ENCODE measurements at regions not wholly inside any gene's neighbourhood (a gene's known extent, or its start where the extent isn't known, plus 50 kb on each side); places are given as distances from the start of the nearest gene placed in this dataset.

GRCh38 chr9:31188496-31188895 lies 1195.9 kb upstream of the ACO1 start:
- intact Hi-C loops (cut with micrococcal nuclease) = no loop called here
- H2AFZ ChIP-seq (ENCODE audit: low read depth, low read length) = no peak overlapping the region

More at GRCh38 chr9:31188496-31188895, 1195.9 kb upstream of the ACO1 start:
- H3K4me2 ChIP-seq (ENCODE audit: insufficient read depth, low read length) = no peak overlapping the region
- H3K9ac ChIP-seq (replicated peaks; ENCODE audit: extremely low read depth, insufficient read depth, low read length) = no peak overlapping the region
- no peaks in the 10 kb centered on the region for H3K27me3 ChIP-seq (ENCODE audit: control insufficient read depth in 2 of 2, insufficient read depth in 2 of 2, low read length in 2 of 2)
- CTCF ChIA-PET = no interaction called here
- DNase-seq (ENCODE audit: low read depth, low spot score) = no peak
- no peaks in the 10 kb centered on the region for H3K79me2 ChIP-seq (ENCODE audit: control insufficient read depth, insufficient read depth, low read length)
- H3K27ac ChIP-seq (ENCODE audit: insufficient read depth, low read depth, low read length) = no peak overlapping the region
- no peak overlapping the region for H3K4me3 ChIP-seq (replicated peaks in 1 of 3; ENCODE audit: insufficient read depth in 1 of 3, low read depth in 1 of 3, low read length in 3 of 3)
- dilution Hi-C loops (cut with MboI; ENCODE audit: extremely low pct_ligation_motif_present, low sequenced_read_pairs) = no loop called here
- H4K20me1 ChIP-seq (replicated peaks; ENCODE audit: control insufficient read depth, extremely low read depth, insufficient read depth, low read length) = no peaks in the 10 kb centered on the region
- no peaks in the 10 kb centered on the region for H3K9me1 ChIP-seq (replicated peaks; ENCODE audit: control insufficient read depth, extremely low read depth, insufficient read depth, low read length)
- POLR2A ChIA-PET = no interaction called here
- TF ChIP-seq GATA2 (IDR thresholded peaks at IDR 0.05; ENCODE audit: insufficient read depth, insufficient read length, low read depth, low read length) (no peak), EZH2 (IDR thresholded peaks at IDR 0.05; ENCODE audit: borderline replicate concordance, low read depth, low read length, severe bottlenecking) (no peak), POLR2A (IDR thresholded peaks at IDR 0.05; ENCODE audit: low read depth, low read length) (no peak), MAX (IDR thresholded peaks at IDR 0.05; ENCODE audit: insufficient read depth, insufficient read length) (no peak), MYC (IDR thresholded peaks at IDR 0.05; ENCODE audit: low read depth, low read length) (no peak), FOS (IDR thresholded peaks at IDR 0.05; ENCODE audit: borderline replicate concordance, insufficient read depth, low read length) (no peak), POLR2AphosphoS5 (IDR thresholded peaks at IDR 0.05; ENCODE audit: insufficient read depth, low read depth, low read length) (no peak), JUN (IDR thresholded peaks at IDR 0.05; ENCODE audit: borderline replicate concordance, insufficient read depth, insufficient read length, low read depth) (no peak)
- TF ChIP-seq, protein P1, sequence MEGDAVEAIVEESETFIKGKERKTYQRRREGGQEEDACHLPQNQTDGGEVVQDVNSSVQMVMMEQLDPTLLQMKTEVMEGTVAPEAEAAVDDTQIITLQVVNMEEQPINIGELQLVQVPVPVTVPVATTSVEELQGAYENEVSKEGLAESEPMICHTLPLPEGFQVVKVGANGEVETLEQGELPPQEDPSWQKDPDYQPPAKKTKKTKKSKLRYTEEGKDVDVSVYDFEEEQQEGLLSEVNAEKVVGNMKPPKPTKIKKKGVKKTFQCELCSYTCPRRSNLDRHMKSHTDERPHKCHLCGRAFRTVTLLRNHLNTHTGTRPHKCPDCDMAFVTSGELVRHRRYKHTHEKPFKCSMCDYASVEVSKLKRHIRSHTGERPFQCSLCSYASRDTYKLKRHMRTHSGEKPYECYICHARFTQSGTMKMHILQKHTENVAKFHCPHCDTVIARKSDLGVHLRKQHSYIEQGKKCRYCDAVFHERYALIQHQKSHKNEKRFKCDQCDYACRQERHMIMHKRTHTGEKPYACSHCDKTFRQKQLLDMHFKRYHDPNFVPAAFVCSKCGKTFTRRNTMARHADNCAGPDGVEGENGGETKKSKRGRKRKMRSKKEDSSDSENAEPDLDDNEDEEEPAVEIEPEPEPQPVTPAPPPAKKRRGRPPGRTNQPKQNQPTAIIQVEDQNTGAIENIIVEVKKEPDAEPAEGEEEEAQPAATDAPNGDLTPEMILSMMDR (IDR thresholded peaks at IDR 0.05; ENCODE audit: extremely low read depth in 1 of 2, insufficient read depth in 1 of 2, low read depth in 1 of 2, low read length in 2 of 2) = no peak
- H3K9me3 ChIP-seq (replicated peaks; ENCODE audit: control insufficient read depth, insufficient read depth, low read length) = no peaks in the 10 kb centered on the region
- H3K4me1 ChIP-seq (ENCODE audit: control insufficient read depth, extremely low read depth, insufficient read depth, low read length) = no peaks in the 10 kb centered on the region
- H3K36me3 ChIP-seq (ENCODE audit: control insufficient read depth in 2 of 2, extremely low read depth in 1 of 2, insufficient read depth in 2 of 2, low read length in 2 of 2) = no peaks in the 10 kb centered on the region
- FAIRE-seq = no peak
- BruUV-seq (replicated peaks) = no TSS peak
